Small intestine (tissue), 7 donors: ENCODE measurements at regions not wholly inside any gene's neighbourhood (a gene's known extent, or its start where the extent isn't known, plus 50 kb on each side); places are given as distances from the start of the nearest gene placed in this dataset.

Experiments
- DNase-seq, 2 donors: peaks; one replicate each; pipeline versions ENCODE4 v3.0.0 to v3.0.0-alpha.2; 2013
- FAIRE-seq: peaks from 2 replicates; lab custom pipeline; 2012; peaks lifted over from hg19 to GRCh38; lab: Jason Lieb, UNC
- H3K27ac ChIP-seq, 3 donors: one replicate each; pipeline ENCODE4 v1.5.1; 2013; ENCODE audit warnings: low read length in 2 of 3, mild to moderate bottlenecking in 2 of 3, control low read depth in 1 of 3, inconsistent platforms in 1 of 3, low read depth in 1 of 3, moderate library complexity in 1 of 3
- H3K27me3 ChIP-seq, 3 donors: one replicate each; pipeline ENCODE4 v1.6.1; 2013; ENCODE audit warnings: low read length in 3 of 3, inconsistent platforms in 1 of 3; ENCODE audit not compliant: control insufficient read depth in 3 of 3, insufficient read depth in 3 of 3
- H3K36me3 ChIP-seq, 3 donors: one replicate each; pipeline ENCODE4 v1.6.1; 2013; ENCODE audit warnings: low read length in 3 of 3, inconsistent platforms in 1 of 3, low read depth in 1 of 3, mild to moderate bottlenecking in 1 of 3, moderate library complexity in 1 of 3; ENCODE audit not compliant: control insufficient read depth in 3 of 3, insufficient read depth in 2 of 3
- H3K4me1 ChIP-seq, 3 donors: one replicate each; pipeline ENCODE4 v1.6.1; 2013; ENCODE audit warnings: low read length in 2 of 3, inconsistent platforms in 1 of 3, low read depth in 1 of 3, mild to moderate bottlenecking in 1 of 3, moderate library complexity in 1 of 3; ENCODE audit not compliant: control insufficient read depth in 3 of 3, insufficient read depth in 2 of 3
- H3K4me3 ChIP-seq, 3 donors: one replicate each; pipeline ENCODE4 v1.5.1; 2013; ENCODE audit warnings: low read length in 3 of 3, control low read depth in 1 of 3, inconsistent platforms in 1 of 3, low read depth in 1 of 3, mild to moderate bottlenecking in 1 of 3, moderate library complexity in 1 of 3
- H3K9me3 ChIP-seq, 2 donors: one replicate each; pipeline ENCODE4 v1.6.1; 2013; ENCODE audit warnings: low read depth in 1 of 2, low read length in 1 of 2; ENCODE audit not compliant: control insufficient read depth in 2 of 2, insufficient read depth in 1 of 2
- WGBS, 3 donors: extraction: QIAGEN DNeasy Blood & Tissue Kit; methylation state at CpG; one replicate each; pipeline ENCODE4 v1.1.7; 2013; 5-methylcytosine and 5-hydroxymethylcytosine counted together
- donor health status: healthy with polysubstance abuse.
- donor health status: control.
- donor health status: control.
- donor health status: Bipolar disorder and iron deficiency.
- donor health status: healthy.

DNA sequence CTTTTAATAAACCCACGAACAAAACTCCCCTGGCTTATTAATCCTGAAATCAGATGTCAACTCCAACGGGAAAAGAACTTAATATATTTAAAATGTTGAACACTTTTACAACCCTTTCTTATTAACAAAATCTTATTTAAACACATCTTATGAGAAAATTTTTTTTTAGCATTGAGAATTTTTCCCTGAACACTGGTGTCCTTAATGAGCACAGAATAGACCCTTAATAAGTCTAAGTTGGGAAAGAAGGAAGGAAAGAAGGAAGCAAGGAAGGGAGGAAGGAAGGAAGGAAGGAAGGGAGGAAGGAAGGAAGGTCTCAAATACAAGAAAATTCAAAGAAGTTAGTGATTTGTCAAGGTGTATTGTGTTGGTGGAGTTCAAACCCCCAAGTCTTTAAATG is 129.2 kb upstream of the COL1A2 start:
- DNase-seq (no peak), FAIRE-seq (no peak)
- H3K36me3 ChIP-seq: no peaks in the 10 kb centered on the region
- 42 to 67% (median 54%) methylated on average over 2 of the region's 2 CpGs for WGBS, 3 donors
- no peak overlapping the region for H3K4me3 ChIP-seq
- H3K27ac ChIP-seq: no peak overlapping the region
- no peaks in the 10 kb centered on the region for H3K9me3 ChIP-seq
- H3K27me3 ChIP-seq: no peaks in the 10 kb centered on the region
- H3K4me1 ChIP-seq: no peaks in the 10 kb centered on the region

DNA sequence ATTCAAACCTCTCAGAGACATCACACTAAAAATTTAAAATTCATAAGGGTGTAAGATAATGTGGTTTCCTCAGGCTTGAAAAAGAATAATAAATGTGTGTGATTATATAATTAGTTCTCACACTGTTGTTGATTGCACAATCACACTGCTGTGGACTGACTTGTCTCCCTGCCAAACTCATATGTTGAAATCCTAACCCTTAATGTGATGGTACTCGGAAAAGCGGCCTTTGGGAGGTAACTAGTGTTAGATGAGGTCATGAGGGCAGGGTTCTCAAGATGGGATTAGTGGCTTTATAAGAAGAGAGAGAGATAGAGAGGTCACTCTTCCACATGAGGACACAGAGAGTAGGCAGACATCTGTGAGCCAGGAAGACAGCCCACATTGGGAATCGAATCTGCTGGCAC is 128.5 kb upstream of the COL1A2 start:
- Histone ChIP-seq H3K9me3 (no peaks in the 10 kb centered on the region), H3K27me3 (no peaks in the 10 kb centered on the region), H3K4me3 (no peak overlapping the region), H3K36me3 (no peaks in the 10 kb centered on the region), H3K27ac (no peak overlapping the region), H3K4me1 (no peaks in the 10 kb centered on the region)
- WGBS, 3 donors: 27 to 39% (median 31%) methylated on average over 3 of the region's 3 CpGs
- FAIRE-seq (no peak), DNase-seq (no peak)

DNA sequence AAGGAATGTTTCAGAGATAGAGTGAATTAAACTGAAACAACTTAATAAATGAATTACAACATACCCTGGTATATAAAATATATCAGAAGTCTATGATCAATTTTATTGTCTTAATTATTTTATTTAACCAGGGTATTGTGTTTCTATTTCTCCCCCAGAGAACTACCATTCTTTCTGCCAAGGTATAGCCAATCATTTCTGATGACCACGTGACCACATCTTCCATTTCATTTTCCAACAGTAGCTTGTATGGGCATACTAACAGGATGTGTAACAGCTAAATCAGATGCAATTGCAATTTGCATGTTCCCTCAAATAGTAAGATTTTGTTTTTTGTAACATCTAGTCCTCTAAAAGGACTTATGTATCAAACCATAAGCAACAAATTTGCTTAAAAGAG is 123.9 kb upstream of the COL1A2 start:
- 79 to 85% (median 81%) methylated on average over 1 of the region's 1 CpG for WGBS, 3 donors
- no peak overlapping the region for H3K4me3 ChIP-seq
- H3K36me3 ChIP-seq: no peaks in the 10 kb centered on the region
- no peak for FAIRE-seq
- H3K27me3 ChIP-seq: no peaks in the 10 kb centered on the region
- no peaks in the 10 kb centered on the region for H3K4me1 ChIP-seq
- H3K27ac ChIP-seq: no peak overlapping the region
- H3K9me3 ChIP-seq: no peaks in the 10 kb centered on the region
- DNase-seq: no peak

DNA sequence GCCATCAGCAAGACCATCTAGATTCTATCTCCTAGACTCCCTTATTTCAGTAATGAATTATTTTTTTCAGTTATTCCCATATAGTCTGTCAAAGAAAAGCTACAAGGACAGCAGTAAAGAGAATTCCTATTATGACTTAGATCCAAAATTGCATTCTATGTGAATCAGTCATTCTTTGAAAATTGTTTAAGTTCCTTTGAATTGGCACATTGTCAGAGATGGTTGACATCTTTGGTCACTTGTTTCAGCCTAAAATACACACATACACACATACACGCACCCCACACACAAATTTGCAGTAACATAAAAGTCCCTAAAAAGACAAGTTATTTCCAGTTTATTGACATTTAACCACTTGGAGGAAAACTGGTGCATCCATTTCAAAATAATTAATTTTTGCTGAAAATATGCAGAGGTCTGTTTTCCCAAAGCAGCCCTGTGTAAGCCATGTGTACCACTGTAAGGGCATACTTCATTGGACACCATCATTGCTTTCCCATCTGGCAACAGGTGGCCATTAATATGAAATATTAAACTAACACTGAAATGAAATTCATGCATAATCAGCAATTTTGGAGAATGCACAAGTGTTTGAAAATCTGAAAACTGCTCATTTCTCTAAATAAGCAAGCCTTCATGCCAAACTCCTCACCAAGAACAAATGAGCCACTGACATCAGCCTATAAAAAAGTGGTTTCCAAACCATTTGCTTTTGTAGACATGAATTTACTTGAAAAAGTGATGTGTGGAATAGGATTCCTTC is 121.7 kb upstream of the COL1A2 start:
- Histone ChIP-seq H3K4me3 (no peak overlapping the region), H3K36me3 (no peaks in the 10 kb centered on the region), H3K27ac (no peak overlapping the region), H3K4me1 (no peaks in the 10 kb centered on the region), H3K27me3 (no peaks in the 10 kb centered on the region), H3K9me3 (no peaks in the 10 kb centered on the region)
- DNase-seq (no peak), FAIRE-seq (no peak)
- WGBS, 3 donors: 81 to 87% (median 87%) methylated on average over 1 of the region's 1 CpG

DNA sequence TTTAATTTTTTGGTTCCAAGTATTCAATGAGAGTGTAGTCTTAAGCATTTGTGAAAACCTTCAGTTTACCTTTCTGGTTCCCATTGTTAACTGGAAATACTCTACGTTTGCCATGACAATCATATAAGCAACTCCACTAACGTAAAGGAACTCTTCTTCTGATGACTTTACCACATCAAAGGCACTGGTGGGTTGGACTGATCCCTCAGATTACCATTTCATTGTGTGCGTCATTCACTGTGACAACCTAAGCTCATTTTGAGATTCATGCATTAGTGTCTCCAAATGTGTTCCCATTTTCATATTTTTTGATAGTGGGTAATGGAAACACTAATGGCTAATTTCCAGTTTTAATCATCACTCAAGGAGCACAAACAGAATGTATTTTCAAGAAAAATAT is 119.9 kb upstream of the COL1A2 start:
- no peak for DNase-seq

DNA sequence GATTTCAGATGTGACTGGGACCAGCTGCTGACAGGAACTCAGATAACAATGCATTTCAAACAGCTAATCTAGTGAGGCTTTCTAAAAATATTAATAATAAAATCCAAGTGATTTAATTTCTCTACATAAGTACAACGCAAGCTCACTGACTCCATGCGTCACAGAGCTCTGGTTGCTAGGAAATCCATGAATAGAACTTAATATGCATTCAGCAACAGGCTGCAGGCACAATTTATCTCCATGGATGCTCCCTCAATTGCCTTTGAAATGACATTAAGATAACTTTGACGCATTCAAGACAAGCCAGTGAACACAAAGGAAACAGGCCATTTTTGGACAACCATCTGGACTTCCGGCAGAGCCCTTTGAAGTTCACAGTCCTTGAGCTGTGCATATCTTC is 118.7 kb upstream of the COL1A2 start:
- H3K27me3 ChIP-seq: no peaks in the 10 kb centered on the region
- no peaks in the 10 kb centered on the region for H3K36me3 ChIP-seq
- H3K27ac ChIP-seq: no peak overlapping the region
- WGBS, 3 donors: 64 to 73% (median 68%) methylated on average over 4 of the region's 4 CpGs
- H3K9me3 ChIP-seq: no peaks in the 10 kb centered on the region
- DNase-seq (peak in 1 of 2 donors; percentile 7), FAIRE-seq (no peak)
- no peak overlapping the region for H3K4me3 ChIP-seq
- H3K4me1 ChIP-seq: no peaks in the 10 kb centered on the region

More for the DNA sequence above, 119.9 kb upstream of the COL1A2 start:
- no peak overlapping the region for H3K4me3 ChIP-seq
- WGBS, 3 donors: 52 to 61% (median 56%) methylated on average over 3 of the region's 3 CpGs
- H3K36me3 ChIP-seq: no peaks in the 10 kb centered on the region
- no peak overlapping the region for H3K27ac ChIP-seq
- no peaks in the 10 kb centered on the region for H3K27me3 ChIP-seq
- no peaks in the 10 kb centered on the region for H3K4me1 ChIP-seq
- no peak for FAIRE-seq
- no peaks in the 10 kb centered on the region for H3K9me3 ChIP-seq

DNA sequence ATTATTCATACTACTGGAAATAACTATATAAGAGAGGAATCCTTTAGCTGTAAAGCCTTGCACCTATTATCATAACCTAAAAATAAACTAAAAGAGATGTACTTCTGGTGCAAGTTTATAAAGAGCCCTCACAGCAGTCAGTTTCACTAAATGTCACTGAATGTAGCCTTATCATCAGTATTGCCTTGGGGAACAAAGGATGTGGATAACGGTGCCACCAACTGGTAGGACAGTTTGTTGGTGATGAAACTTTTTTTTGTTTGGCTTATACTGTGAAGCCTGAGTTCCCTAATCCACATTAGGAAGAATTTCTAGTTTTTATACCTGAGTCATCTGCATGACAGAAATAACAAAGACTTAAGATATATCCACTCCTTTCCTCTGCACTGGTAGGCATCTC is 117.9 kb upstream of the COL1A2 start:
- no peaks in the 10 kb centered on the region for H3K9me3 ChIP-seq
- no peaks in the 10 kb centered on the region for H3K4me1 ChIP-seq
- no peak for FAIRE-seq
- H3K27me3 ChIP-seq: no peaks in the 10 kb centered on the region
- no peak overlapping the region for H3K4me3 ChIP-seq
- H3K36me3 ChIP-seq: no peaks in the 10 kb centered on the region
- DNase-seq: no peak
- no peak overlapping the region for H3K27ac ChIP-seq
- 6 to 17% (median 7%) methylated on average over 1 of the region's 1 CpG for WGBS, 3 donors

DNA sequence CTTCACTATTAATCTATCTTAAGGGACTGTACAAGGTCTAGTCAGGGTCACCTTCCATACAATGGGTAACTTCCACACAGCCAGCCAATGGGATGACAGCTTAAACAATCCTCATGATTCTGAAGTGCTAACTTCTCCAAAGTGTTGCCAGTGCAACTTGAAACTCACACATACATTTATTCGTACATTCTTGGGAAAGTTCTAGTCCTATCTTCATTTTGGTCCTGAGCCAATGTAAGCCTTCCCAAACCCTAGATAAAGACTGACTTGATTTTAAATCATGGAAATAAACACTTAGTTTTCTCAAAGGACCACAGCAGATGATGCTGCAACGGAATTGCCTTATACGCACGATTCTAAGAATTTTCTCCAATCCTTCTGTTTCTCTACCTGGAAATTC is 117.5 kb upstream of the COL1A2 start:
- Histone ChIP-seq H3K9me3 (no peaks in the 10 kb centered on the region), H3K4me1 (no peaks in the 10 kb centered on the region), H3K36me3 (no peaks in the 10 kb centered on the region), H3K27me3 (no peaks in the 10 kb centered on the region), H3K27ac (no peak overlapping the region), H3K4me3 (no peak overlapping the region)
- DNase-seq: no peak
- no peak for FAIRE-seq
- WGBS, 3 donors: 86 to 91% (median 90%) methylated on average over 4 of the region's 4 CpGs

DNA sequence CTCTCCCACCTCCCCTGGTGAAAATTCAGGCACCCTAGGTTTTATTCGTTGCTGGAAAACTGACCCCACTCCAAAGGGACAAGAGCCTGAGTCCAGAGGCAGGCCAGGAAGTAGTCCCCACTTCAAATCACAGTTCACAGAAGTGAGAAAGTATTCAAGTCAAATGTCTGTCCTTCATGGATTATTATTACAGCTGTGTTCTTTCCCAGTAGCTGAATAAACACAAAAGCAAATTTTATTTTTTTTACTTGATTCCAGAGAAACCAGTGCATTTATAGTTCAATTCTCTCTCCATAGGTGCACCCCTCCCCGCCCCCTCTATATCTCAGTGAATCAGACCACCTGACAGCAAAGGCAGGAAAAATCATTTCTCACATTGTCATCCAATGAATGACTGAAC is 113.8 kb upstream of the COL1A2 start:
- FAIRE-seq: no peak
- Histone ChIP-seq H3K36me3 (no peaks in the 10 kb centered on the region), H3K4me1 (no peaks in the 10 kb centered on the region), H3K4me3 (no peak overlapping the region), H3K27me3 (peaks cover 0 to 4% (median 0%) of the 10 kb centered on the region in 3 donors), H3K9me3 (no peaks in the 10 kb centered on the region), H3K27ac (no peak overlapping the region)
- WGBS, 3 donors: 46 to 61% (median 52%) methylated on average over 2 of the region's 2 CpGs
- no peak for DNase-seq
